NCI-H524 treated with DMSO at 0.1 percent for 48 hours (cell line): ENCODE measurements at regions not wholly inside any gene's neighbourhood (a gene's known extent, or its start where the extent isn't known, plus 50 kb on each side); places are given as distances from the start of the nearest gene placed in this dataset.

Experiments used
- DNase-seq: peaks from one replicate; lab custom pipeline; 2025; lab: John Stamatoyannopoulos, UW

GRCh38 chr16:62240722-62241121 lies 204.5 kb upstream of the CDH8 start:
- DNase-seq, result no peak

- DNase-seq, result peak; percentile 11
Observed at GRCh38 chr16:62225675-62226074, 189.4 kb upstream of the CDH8 start.

GRCh38 chr16:62224646-62225209 lies 188.5 kb upstream of the CDH8 start:
- no peak for DNase-seq

GRCh38 chr16:62216837-62217236 lies 180.6 kb upstream of the CDH8 start:
- DNase-seq, result no peak

- no peak for DNase-seq
Observed at GRCh38 chr16:62213763-62214162, 177.5 kb upstream of the CDH8 start.

GRCh38 chr16:62208934-62209333 lies 172.7 kb upstream of the CDH8 start:
- DNase-seq, result no peak

GRCh38 chr16:62205459-62205858 lies 169.2 kb upstream of the CDH8 start:
- no peak for DNase-seq

- no peak for DNase-seq
Observed at GRCh38 chr16:62201911-62202310, 165.7 kb upstream of the CDH8 start.

- DNase-seq, result no peak
Observed at GRCh38 chr16:62194828-62195227, 158.6 kb upstream of the CDH8 start.

- DNase-seq, result no peak
Observed at GRCh38 chr16:62190426-62190825, 154.2 kb upstream of the CDH8 start.

- no peak for DNase-seq
Observed at GRCh38 chr16:62177351-62178203, 141.3 kb upstream of the CDH8 start.

- no peak for DNase-seq
Observed at GRCh38 chr16:62170642-62171041, 134.4 kb upstream of the CDH8 start.

- no peak for DNase-seq
Observed at GRCh38 chr16:62167551-62167950, 131.3 kb upstream of the CDH8 start.

GRCh38 chr16:62157544-62157943 lies 121.3 kb upstream of the CDH8 start:
- no peak for DNase-seq

GRCh38 chr16:62156971-62157370 lies 120.7 kb upstream of the CDH8 start:
- no peak for DNase-seq

- DNase-seq, result no peak
Observed at GRCh38 chr16:62149631-62150030, 113.4 kb upstream of the CDH8 start.

- DNase-seq, result no peak
Observed at GRCh38 chr16:62137996-62138395, 101.8 kb upstream of the CDH8 start.

- no peak for DNase-seq
Observed at GRCh38 chr16:62135911-62136310, 99.7 kb upstream of the CDH8 start.

GRCh38 chr16:62135446-62135845 lies 99.2 kb upstream of the CDH8 start:
- no peak for DNase-seq

GRCh38 chr16:62130101-62130500 lies 93.9 kb upstream of the CDH8 start:
- no peak for DNase-seq

- no peak for DNase-seq
Observed at GRCh38 chr16:62105244-62105643, 69.0 kb upstream of the CDH8 start.

GRCh38 chr16:62102588-62102987 lies 66.3 kb upstream of the CDH8 start:
- DNase-seq, result no peak

GRCh38 chr16:62100651-62101050 lies 64.4 kb upstream of the CDH8 start:
- no peak for DNase-seq

GRCh38 chr16:62089715-62090114 lies 53.5 kb upstream of the CDH8 start:
- no peak for DNase-seq
